CD4-positive, alpha-beta T cell (primary cell): ENCODE measurements at regions not wholly inside any gene's neighbourhood (a gene's known extent, or its start where the extent isn't known, plus 50 kb on each side); places are given as distances from the start of the nearest gene placed in this dataset.

Experiments
- ATAC-seq: fragments of 200-7000 bp; cut with Tn5 transposase; one replicate; pipeline ENCODE4 v1.10.0; 2022; ENCODE audit warnings: mild to moderate bottlenecking; ENCODE audit not compliant: poor library complexity
- CTCF ChIA-PET: fragments of 350-600 bp; sonication (Branson Sonifier 250); formaldehyde crosslinking; loops from one replicate; lab custom pipeline; 2021; ENCODE audit warnings: antibody characterized with exemption, inconsistent platforms; lab: Charles Lee
- POLR2A ChIA-PET: fragments of 350-600 bp; sonication (Branson Sonifier 250); formaldehyde crosslinking; loops from one replicate; lab custom pipeline; 2021; ENCODE audit warnings: antibody characterized with exemption, inconsistent platforms; lab: Charles Lee
- DNase-seq, 14 experiments: peaks; one replicate each; pipeline ENCODE4 v3.0.0-alpha.2; 2013 to 2020; ENCODE audit warnings: mixed read lengths in 2 of 14
- H3K27ac ChIP-seq, 2 donors: one replicate each; pipeline versions ENCODE4 v1.5.1 to v1.7.0; 2013; ENCODE audit warnings: low read length in 2 of 2, low read depth in 1 of 2, mild to moderate bottlenecking in 1 of 2
- H3K27me3 ChIP-seq, 2 experiments: 1 replicate in 1 of 2; 2 replicates in 1 of 2; pipeline versions ENCODE4 v1.6.1 to v1.7.0; 2013; ENCODE audit warnings: low read length in 2 of 2, control low read depth in 1 of 2, mild to moderate bottlenecking in 1 of 2, moderate library complexity in 1 of 2; ENCODE audit not compliant: insufficient read depth in 2 of 2, control insufficient read depth in 1 of 2
- H3K36me3 ChIP-seq: one replicate; pipeline ENCODE4 v1.6.1; 2013; ENCODE audit warnings: low read length, control low read depth; ENCODE audit not compliant: insufficient read depth
- H3K4me1 ChIP-seq: one replicate; pipeline ENCODE4 v1.6.1; 2013; ENCODE audit warnings: low read length, control low read depth; ENCODE audit not compliant: insufficient read depth
- H3K4me3 ChIP-seq: one replicate; pipeline ENCODE4 v1.5.1; 2013; ENCODE audit warnings: mild to moderate bottlenecking, low read length, moderate library complexity
- H3K9me3 ChIP-seq, 2 experiments: 1 replicate in 1 of 2; 2 replicates in 1 of 2; pipeline versions ENCODE4 v1.6.1 to v1.7.0; 2013; ENCODE audit warnings: low read length in 2 of 2, mild to moderate bottlenecking in 2 of 2, control low read depth in 1 of 2, moderate library complexity in 1 of 2; ENCODE audit not compliant: control insufficient read depth in 1 of 2, insufficient read depth in 1 of 2
- H3K27ac Mint-ChIP-seq: one replicate; pipeline ENCODE4 v1.8.0; 2020; ENCODE audit warnings: mixed read lengths
- H3K27me3 Mint-ChIP-seq: one replicate; pipeline ENCODE4 v1.8.0; 2021; ENCODE audit warnings: mixed read lengths
- H3K36me3 Mint-ChIP-seq: one replicate; pipeline ENCODE4 v1.8.0; 2021; ENCODE audit warnings: low read depth, mixed read lengths
- H3K4me1 Mint-ChIP-seq: one replicate; pipeline ENCODE4 v1.8.0; 2021; ENCODE audit warnings: low read depth, mixed read lengths
- H3K4me3 Mint-ChIP-seq: one replicate; pipeline ENCODE4 v1.8.0; 2020; ENCODE audit warnings: mild to moderate bottlenecking, mixed read lengths
- H3K9me3 Mint-ChIP-seq: one replicate; pipeline ENCODE4 v1.8.0; 2020; ENCODE audit warnings: mixed read lengths
- intact Hi-C, 2 experiments: fragments of 100-400 bp; cut with DNase I in 1 of 2; cut with micrococcal nuclease in 1 of 2; formaldehyde crosslinking; loops; one replicate each; pipeline versions ENCODE4 v1.15.1 to v1.9.0; 2023 to 2025; cut with DNase I, micrococcal nuclease
- TF ChIP-seq, protein P1 (sequence below): fragments of 200-600 bp; IDR thresholded peaks from one replicate; pipeline ENCODE4 v1.8.0; 2022; ENCODE audit warnings: antibody characterized with exemption, mild to moderate bottlenecking

DNA sequence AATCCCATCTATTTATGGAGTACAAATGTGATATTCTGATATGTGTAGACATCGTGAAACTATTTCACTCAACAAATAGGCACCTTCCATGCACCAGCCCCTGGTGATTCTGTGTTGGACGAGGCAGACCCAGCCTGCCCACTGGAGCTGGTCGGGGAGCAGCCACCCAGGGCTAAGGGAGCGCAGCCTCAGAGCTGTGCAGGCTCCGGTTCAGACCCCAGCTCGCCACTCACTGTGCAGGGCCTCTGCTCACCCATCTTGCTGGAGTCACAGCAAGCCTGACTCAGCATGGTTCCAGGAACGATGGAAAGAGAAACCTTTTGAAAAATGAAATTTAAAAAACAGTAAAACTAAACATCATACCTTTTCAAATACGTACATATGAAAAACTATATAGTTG is 52.3 kb upstream of the BCL11B start:
- Histone ChIP-seq H3K4me3 (no peak overlapping the region), H3K36me3 (no peaks in the 10 kb centered on the region), H3K9me3 (no peaks in the 10 kb centered on the region), H3K4me1 (peaks cover 10% of the 10 kb centered on the region), H3K27ac (no peak overlapping the region), H3K27me3 (no peaks in the 10 kb centered on the region)
- ChIA-PET CTCF (no interaction called here), POLR2A (no interaction called here)
- Mint-ChIP-seq H3K4me1 (peaks cover 7% of the 10 kb centered on the region), H3K4me3 (no peak overlapping the region), H3K36me3 (no peaks in the 10 kb centered on the region), H3K9me3 (no peaks in the 10 kb centered on the region), H3K27me3 (peaks cover 16% of the 10 kb centered on the region), H3K27ac (no peak overlapping the region)
- intact Hi-C loops = loop anchor here in 1 of 2 experiments (5.0 kb wide), 1 partner anchor 558 kb away; no protein-coding TSS in a partner anchor
- ATAC-seq (no peak), DNase-seq (no peak)
- TF ChIP-seq, protein P1, sequence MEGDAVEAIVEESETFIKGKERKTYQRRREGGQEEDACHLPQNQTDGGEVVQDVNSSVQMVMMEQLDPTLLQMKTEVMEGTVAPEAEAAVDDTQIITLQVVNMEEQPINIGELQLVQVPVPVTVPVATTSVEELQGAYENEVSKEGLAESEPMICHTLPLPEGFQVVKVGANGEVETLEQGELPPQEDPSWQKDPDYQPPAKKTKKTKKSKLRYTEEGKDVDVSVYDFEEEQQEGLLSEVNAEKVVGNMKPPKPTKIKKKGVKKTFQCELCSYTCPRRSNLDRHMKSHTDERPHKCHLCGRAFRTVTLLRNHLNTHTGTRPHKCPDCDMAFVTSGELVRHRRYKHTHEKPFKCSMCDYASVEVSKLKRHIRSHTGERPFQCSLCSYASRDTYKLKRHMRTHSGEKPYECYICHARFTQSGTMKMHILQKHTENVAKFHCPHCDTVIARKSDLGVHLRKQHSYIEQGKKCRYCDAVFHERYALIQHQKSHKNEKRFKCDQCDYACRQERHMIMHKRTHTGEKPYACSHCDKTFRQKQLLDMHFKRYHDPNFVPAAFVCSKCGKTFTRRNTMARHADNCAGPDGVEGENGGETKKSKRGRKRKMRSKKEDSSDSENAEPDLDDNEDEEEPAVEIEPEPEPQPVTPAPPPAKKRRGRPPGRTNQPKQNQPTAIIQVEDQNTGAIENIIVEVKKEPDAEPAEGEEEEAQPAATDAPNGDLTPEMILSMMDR = no peak

DNA sequence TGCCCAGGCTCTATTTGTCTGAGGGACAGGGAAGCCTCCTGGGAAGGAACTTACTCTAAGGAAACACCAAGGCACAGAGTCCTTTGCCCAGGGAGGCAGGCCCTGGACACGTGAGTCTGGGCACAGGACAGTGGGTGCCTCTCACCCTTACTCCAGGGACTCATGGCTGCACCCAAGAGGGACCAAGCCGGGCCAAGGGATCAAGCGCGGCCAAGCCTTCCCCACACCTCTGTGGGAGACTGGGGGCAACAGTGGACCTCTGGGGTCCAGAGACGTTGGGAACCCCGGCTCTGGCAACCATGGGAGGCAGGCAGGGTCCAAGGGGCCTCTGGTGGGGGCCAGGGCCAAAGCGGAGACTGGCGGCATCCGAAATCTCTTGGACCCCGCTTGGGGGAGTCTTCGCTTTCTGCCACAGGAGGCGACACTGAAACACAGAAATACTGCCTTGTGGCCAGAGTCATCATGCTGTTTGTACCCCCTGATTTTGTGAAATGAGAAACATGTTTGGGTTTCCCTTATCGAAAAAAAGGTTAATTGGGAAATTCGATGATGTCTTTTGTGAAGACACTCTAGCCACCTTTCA is 51.7 kb upstream of the BCL11B start:
- H3K27ac Mint-ChIP-seq = no peak overlapping the region
- DNase-seq = no peak
- no peaks in the 10 kb centered on the region for H3K9me3 Mint-ChIP-seq
- peaks cover 10% of the 10 kb centered on the region for H3K4me1 ChIP-seq
- no peaks in the 10 kb centered on the region for H3K36me3 Mint-ChIP-seq
- CTCF ChIA-PET = no interaction called here
- H3K27me3 Mint-ChIP-seq = peaks cover 12% of the 10 kb centered on the region
- intact Hi-C loops = loop anchor here in 1 of 2 experiments (5.0 kb wide), 1 partner anchor 559 kb away; no protein-coding TSS in a partner anchor
- TF ChIP-seq, protein P1 = no peak
- no peak overlapping the region for H3K27ac ChIP-seq
- H3K4me3 ChIP-seq = no peak overlapping the region
- no peak for ATAC-seq
- H3K9me3 ChIP-seq = no peaks in the 10 kb centered on the region
- H3K4me3 Mint-ChIP-seq = no peak overlapping the region
- POLR2A ChIA-PET = no interaction called here
- H3K36me3 ChIP-seq = no peaks in the 10 kb centered on the region
- H3K27me3 ChIP-seq = no peaks in the 10 kb centered on the region
- H3K4me1 Mint-ChIP-seq = peaks cover 7% of the 10 kb centered on the region

DNA sequence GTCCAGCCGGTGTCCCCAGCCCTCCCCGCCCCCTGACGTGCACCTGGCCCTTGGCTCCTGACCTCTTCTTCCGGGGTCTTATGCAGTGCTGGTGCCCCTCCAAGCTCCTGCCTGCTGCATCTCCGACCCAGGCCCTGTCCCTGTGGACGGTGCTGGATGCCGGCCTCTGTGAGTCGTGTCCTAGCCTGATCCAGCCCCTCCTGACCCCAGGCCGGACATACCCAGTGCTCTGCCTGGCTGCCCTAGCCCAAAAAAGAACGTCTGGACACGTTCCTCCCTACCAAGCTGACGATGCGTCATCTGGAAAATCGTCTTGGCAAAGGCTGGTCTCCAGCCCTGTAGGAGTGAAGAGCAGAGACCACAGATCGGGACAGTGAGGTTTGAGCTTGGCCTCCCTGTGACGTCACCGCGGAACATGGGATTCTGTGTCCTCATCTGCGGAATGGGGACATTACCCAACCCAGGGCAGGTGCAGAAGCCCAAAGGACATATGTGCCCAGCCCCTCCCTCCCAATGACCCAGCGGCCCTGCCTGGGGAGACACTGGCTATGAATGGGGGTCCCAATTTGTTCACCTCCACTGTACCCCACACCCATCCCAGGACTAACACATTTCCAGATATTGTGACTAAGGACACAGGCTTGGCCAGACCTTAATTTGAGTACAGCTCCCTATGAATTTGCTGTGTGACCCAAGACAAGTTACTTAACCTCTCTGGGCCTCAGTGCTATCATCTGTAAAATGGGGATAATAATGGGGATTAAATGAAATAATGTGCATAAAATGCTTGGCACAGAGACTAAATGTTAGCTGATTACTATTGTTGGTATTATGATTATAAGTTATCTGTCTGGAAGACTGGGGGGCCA is 51.0 kb upstream of the BCL11B start:
- H3K4me1 Mint-ChIP-seq = peaks cover 7% of the 10 kb centered on the region
- peaks cover 9% of the 10 kb centered on the region for H3K27me3 Mint-ChIP-seq
- H3K4me3 Mint-ChIP-seq = no peak overlapping the region
- TF ChIP-seq, protein P1 = no peak
- ChIA-PET CTCF (no interaction called here), POLR2A (no interaction called here)
- peaks cover 10% of the 10 kb centered on the region for H3K4me1 ChIP-seq
- H3K9me3 Mint-ChIP-seq = no peaks in the 10 kb centered on the region
- H3K36me3 Mint-ChIP-seq = no peaks in the 10 kb centered on the region
- DNase-seq (no peak), ATAC-seq (no peak)
- H3K27me3 ChIP-seq = no peaks in the 10 kb centered on the region
- H3K27ac ChIP-seq = no peak overlapping the region
- H3K27ac Mint-ChIP-seq = no peak overlapping the region
- no peaks in the 10 kb centered on the region for H3K9me3 ChIP-seq
- no peaks in the 10 kb centered on the region for H3K36me3 ChIP-seq
- H3K4me3 ChIP-seq = no peak overlapping the region
- intact Hi-C loops = loop anchor here in 1 of 2 experiments (5.0 kb wide), 1 partner anchor 559 kb away; no protein-coding TSS in a partner anchor
